ENCODE measurements at regions not wholly inside any gene's neighbourhood (a gene's known extent, or its start where the extent isn't known, plus 50 kb on each side); places are given as distances from the start of the nearest gene placed in this dataset.

- TF ChIP-seq ZNF274 (IDR thresholded peaks at IDR 0.05; ENCODE audit: low read depth, low read length), result no peak
- TF ChIP-seq YY1 (IDR thresholded peaks at IDR 0.05; ENCODE audit: insufficient read depth, insufficient read length), result no peak
- no peak for TF ChIP-seq SUZ12 (IDR thresholded peaks at IDR 0.05; ENCODE audit: extremely low read depth, insufficient read depth, insufficient read length)
Observed at GRCh38 chr13:67664502-67664901, 434.4 kb upstream of the PCDH9 start.
